Fibroblast of pulmonary artery (primary cell): ENCODE measurements at regions not wholly inside any gene's neighbourhood (a gene's known extent, or its start where the extent isn't known, plus 50 kb on each side); places are given as distances from the start of the nearest gene placed in this dataset.
A peak's percentile ranks its signal among the peaks of the same experiment; 100 is the strongest.

Source experiments
- DNase-seq: peaks from one replicate; pipeline ENCODE4 v3.0.0-alpha.2; 2010; ENCODE audit warnings: low read depth
- H3K4me3 ChIP-seq: replicated peaks from 2 replicates; pipeline ENCODE4 v1.5.1; 2011; ENCODE audit warnings: low read depth, mild to moderate bottlenecking, control low read depth, low read length, moderate library complexity
- TF ChIP-seq, protein P1 (sequence below): IDR thresholded peaks from 2 replicates; pipeline ENCODE4 v1.5.1; 2011; ENCODE audit warnings: mild to moderate bottlenecking, control low read depth, low read length, inconsistent platforms; ENCODE audit errors: missing control alignments

GRCh38 chr2:145344076-145344724 is 824.3 kb upstream of the ZEB2 start:
- no peak overlapping the region for H3K4me3 ChIP-seq
- DNase-seq = peak; percentile 6
- TF ChIP-seq, protein P1, sequence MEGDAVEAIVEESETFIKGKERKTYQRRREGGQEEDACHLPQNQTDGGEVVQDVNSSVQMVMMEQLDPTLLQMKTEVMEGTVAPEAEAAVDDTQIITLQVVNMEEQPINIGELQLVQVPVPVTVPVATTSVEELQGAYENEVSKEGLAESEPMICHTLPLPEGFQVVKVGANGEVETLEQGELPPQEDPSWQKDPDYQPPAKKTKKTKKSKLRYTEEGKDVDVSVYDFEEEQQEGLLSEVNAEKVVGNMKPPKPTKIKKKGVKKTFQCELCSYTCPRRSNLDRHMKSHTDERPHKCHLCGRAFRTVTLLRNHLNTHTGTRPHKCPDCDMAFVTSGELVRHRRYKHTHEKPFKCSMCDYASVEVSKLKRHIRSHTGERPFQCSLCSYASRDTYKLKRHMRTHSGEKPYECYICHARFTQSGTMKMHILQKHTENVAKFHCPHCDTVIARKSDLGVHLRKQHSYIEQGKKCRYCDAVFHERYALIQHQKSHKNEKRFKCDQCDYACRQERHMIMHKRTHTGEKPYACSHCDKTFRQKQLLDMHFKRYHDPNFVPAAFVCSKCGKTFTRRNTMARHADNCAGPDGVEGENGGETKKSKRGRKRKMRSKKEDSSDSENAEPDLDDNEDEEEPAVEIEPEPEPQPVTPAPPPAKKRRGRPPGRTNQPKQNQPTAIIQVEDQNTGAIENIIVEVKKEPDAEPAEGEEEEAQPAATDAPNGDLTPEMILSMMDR = no peak

- no peak for DNase-seq
- H3K4me3 ChIP-seq = no peak overlapping the region
- TF ChIP-seq, protein P1 = no peak
Observed at GRCh38 chr2:145343287-145343686, 823.4 kb upstream of the ZEB2 start.

GRCh38 chr2:145341536-145341935 is 821.6 kb upstream of the ZEB2 start:
- no peak for DNase-seq
- TF ChIP-seq, protein P1 = no peak

DNA sequence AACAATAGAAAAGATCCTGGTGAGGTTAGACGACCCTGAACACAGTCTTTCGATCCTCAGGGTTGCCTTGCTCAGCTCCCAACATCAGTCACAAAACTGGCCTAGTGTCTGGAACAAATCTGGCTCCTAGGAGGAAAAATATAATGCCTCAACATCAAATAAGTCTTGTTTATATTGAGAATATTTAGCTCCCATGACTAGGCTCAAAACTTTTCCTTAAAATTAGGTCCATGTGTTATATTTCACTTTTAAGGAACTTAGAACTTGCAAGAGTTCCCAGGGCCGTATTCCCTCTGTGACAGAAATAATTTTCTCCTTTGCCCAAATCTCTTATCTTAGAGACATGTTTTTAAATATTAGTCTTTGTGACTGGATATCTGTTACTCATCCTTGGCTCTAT is 819.7 kb upstream of the ZEB2 start:
- no peak overlapping the region for H3K4me3 ChIP-seq
- TF ChIP-seq, protein P1 = no peak
- DNase-seq = no peak

More at GRCh38 chr2:145341536-145341935, 821.6 kb upstream of the ZEB2 start:
- H3K4me3 ChIP-seq = no peak overlapping the region

DNA sequence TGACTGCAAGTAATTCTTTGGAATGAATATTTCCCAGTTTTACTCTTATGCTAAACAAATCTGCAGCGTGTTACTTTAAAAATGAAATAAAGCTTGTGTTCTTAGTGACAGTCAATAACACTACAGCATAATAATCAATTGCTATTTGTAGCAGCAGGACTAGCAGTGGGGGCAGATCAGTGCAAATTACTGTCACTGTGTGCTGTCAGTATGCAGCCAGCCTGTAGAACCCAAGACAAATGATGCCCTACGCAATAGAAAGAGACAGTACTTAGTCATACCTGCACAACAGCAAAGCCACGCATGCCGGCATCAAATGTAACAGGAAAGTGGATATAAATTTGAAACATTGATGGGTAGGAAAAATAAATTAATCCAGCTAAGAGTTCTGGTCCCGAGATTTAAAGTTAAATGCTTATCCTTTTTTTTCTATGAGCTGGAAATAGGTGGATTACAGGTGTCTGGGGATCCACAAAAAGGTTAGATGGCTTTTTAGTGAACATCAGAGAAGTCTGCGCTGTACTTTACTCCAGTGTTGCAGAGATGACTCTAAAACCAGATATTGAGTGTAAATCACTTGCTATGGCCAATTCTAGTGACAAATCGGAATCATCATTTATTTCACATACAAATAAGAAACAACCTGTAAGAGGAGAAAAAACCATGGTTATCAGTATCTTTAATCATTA is 812.4 kb upstream of the ZEB2 start:
- DNase-seq = no peak
- H3K4me3 ChIP-seq = no peak overlapping the region
- TF ChIP-seq, protein P1 = no peak

DNA sequence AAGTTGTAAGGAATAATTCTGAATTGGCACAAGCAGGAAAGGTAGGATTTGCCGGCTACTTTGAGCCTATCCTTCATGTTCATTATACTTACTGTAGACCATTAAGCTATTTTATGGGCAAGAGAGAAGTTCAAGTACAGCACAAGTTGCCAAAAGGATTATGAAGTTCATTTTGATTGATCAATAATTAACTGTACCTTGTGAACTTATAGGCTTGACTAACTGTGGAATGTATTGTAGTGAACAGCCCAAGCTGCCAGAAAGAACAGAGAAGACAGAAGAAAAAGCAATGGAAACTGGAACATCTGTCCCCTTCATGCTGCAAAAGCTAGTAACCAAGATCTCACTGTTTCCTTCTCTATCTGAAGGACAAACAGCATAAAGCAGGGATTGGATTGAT is 810.1 kb upstream of the ZEB2 start:
- DNase-seq = no peak
- TF ChIP-seq, protein P1 = no peak
- no peak overlapping the region for H3K4me3 ChIP-seq

- DNase-seq = no peak
- H3K4me3 ChIP-seq = no peak overlapping the region
- TF ChIP-seq, protein P1 = no peak
Observed at GRCh38 chr2:145325485-145325884, 805.6 kb upstream of the ZEB2 start.
